Small intestine (tissue), 7 donors: ENCODE measurements at regions not wholly inside any gene's neighbourhood (a gene's known extent, or its start where the extent isn't known, plus 50 kb on each side); places are given as distances from the start of the nearest gene placed in this dataset.

Experiments
- DNase-seq, 2 donors: peaks; one replicate each; pipeline versions ENCODE4 v3.0.0 to v3.0.0-alpha.2; 2013
- FAIRE-seq: peaks from 2 replicates; lab custom pipeline; 2012; peaks lifted over from hg19 to GRCh38; lab: Jason Lieb, UNC
- H3K27ac ChIP-seq, 3 donors: one replicate each; pipeline ENCODE4 v1.5.1; 2013; ENCODE audit warnings: low read length in 2 of 3, mild to moderate bottlenecking in 2 of 3, control low read depth in 1 of 3, inconsistent platforms in 1 of 3, low read depth in 1 of 3, moderate library complexity in 1 of 3
- H3K27me3 ChIP-seq, 3 donors: one replicate each; pipeline ENCODE4 v1.6.1; 2013; ENCODE audit warnings: low read length in 3 of 3, inconsistent platforms in 1 of 3; ENCODE audit not compliant: control insufficient read depth in 3 of 3, insufficient read depth in 3 of 3
- H3K36me3 ChIP-seq, 3 donors: one replicate each; pipeline ENCODE4 v1.6.1; 2013; ENCODE audit warnings: low read length in 3 of 3, inconsistent platforms in 1 of 3, low read depth in 1 of 3, mild to moderate bottlenecking in 1 of 3, moderate library complexity in 1 of 3; ENCODE audit not compliant: control insufficient read depth in 3 of 3, insufficient read depth in 2 of 3
- H3K4me1 ChIP-seq, 3 donors: one replicate each; pipeline ENCODE4 v1.6.1; 2013; ENCODE audit warnings: low read length in 2 of 3, inconsistent platforms in 1 of 3, low read depth in 1 of 3, mild to moderate bottlenecking in 1 of 3, moderate library complexity in 1 of 3; ENCODE audit not compliant: control insufficient read depth in 3 of 3, insufficient read depth in 2 of 3
- H3K4me3 ChIP-seq, 3 donors: one replicate each; pipeline ENCODE4 v1.5.1; 2013; ENCODE audit warnings: low read length in 3 of 3, control low read depth in 1 of 3, inconsistent platforms in 1 of 3, low read depth in 1 of 3, mild to moderate bottlenecking in 1 of 3, moderate library complexity in 1 of 3
- H3K9me3 ChIP-seq, 2 donors: one replicate each; pipeline ENCODE4 v1.6.1; 2013; ENCODE audit warnings: low read depth in 1 of 2, low read length in 1 of 2; ENCODE audit not compliant: control insufficient read depth in 2 of 2, insufficient read depth in 1 of 2
- WGBS, 3 donors: extraction: QIAGEN DNeasy Blood & Tissue Kit; methylation state at CpG; one replicate each; pipeline ENCODE4 v1.1.7; 2013; 5-methylcytosine and 5-hydroxymethylcytosine counted together
- donor health status: healthy with polysubstance abuse.
- donor health status: control.
- donor health status: control.
- donor health status: Bipolar disorder and iron deficiency.
- donor health status: healthy.

- no peak for FAIRE-seq
- no peak for DNase-seq
- Histone ChIP-seq H3K9me3 (peaks cover 0 to 7% of the 10 kb centered on the region in 2 donors), H3K4me3 (no peak overlapping the region), H3K27ac (no peak overlapping the region), H3K4me1 (no peaks in the 10 kb centered on the region), H3K36me3 (no peaks in the 10 kb centered on the region), H3K27me3 (no peaks in the 10 kb centered on the region)
- WGBS, 3 donors = 59 to 63% (median 61%) methylated on average over 1 of the region's 1 CpG
These were observed 107.5 kb downstream of the TMEM170B start for GRCh38 chr6:11645016-11645415.

GRCh38 chr6:11648436-11648775 lies 110.9 kb downstream of the TMEM170B start:
- Histone ChIP-seq H3K27ac (no peak overlapping the region), H3K9me3 (peaks cover 0 to 7% of the 10 kb centered on the region in 2 donors), H3K27me3 (no peaks in the 10 kb centered on the region), H3K4me3 (no peak overlapping the region), H3K4me1 (peaks cover 0 to 4% (median 0%) of the 10 kb centered on the region in 3 donors), H3K36me3 (no peaks in the 10 kb centered on the region)
- DNase-seq = no peak
- 66 to 93% (median 68%) methylated on average over 2 of the region's 2 CpGs for WGBS, 3 donors
- FAIRE-seq = no peak

GRCh38 chr6:11648889-11649288 lies 111.3 kb downstream of the TMEM170B start:
- Histone ChIP-seq H3K9me3 (peaks cover 0 to 7% of the 10 kb centered on the region in 2 donors), H3K27ac (no peak overlapping the region), H3K4me3 (no peak overlapping the region), H3K36me3 (no peaks in the 10 kb centered on the region), H3K27me3 (no peaks in the 10 kb centered on the region), H3K4me1 (peaks cover 0 to 4% (median 0%) of the 10 kb centered on the region in 3 donors)
- no peak for DNase-seq
- 95 to 97% (median 97%) methylated on average over 19 to 20 of the region's 20 CpGs for whole genome bisulfite sequencing, 3 donors
- FAIRE-seq = no peak

DNA sequence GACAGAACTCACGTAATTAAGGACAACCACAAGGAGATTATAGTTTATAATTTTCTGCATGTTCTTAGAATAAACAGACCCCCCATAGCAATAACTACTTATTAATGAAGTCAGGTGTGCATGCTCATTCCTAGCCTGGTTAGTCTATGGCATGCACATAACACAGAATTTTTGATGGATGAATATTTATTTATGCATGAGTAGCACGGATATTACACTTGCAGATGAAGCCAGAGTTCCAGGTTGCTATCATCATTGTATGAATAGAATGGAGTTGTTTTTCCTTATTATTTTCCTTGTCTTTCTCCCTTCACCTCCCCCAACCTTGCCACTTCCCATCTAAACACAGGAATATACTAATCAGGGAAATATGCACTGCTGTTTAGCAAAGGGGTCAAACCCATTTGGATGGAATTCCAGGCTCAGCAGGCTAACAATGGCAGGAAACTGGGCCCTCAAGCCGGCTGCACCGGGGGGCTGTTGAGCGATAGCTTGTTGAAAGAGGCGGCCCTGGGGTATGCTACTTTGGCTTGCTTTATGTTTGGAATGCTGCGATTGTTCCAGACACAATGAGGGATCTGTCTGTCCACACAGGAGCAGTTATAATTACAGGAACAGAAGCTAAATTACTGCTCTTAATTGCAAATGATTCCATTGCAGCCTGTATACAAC lies 112.6 kb downstream of the TMEM170B start:
- FAIRE-seq (no peak), DNase-seq (no peak)
- Histone ChIP-seq H3K4me3 (no peak overlapping the region), H3K27me3 (no peaks in the 10 kb centered on the region), H3K36me3 (no peaks in the 10 kb centered on the region), H3K9me3 (peaks cover 0 to 7% of the 10 kb centered on the region in 2 donors), H3K4me1 (peaks cover 0 to 4% (median 0%) of the 10 kb centered on the region in 3 donors), H3K27ac (peak overlapping the region in 2 of 3 donors; percentile 16 to 71)
- 64 to 88% (median 85%) methylated on average over 7 of the region's 7 CpGs for WGBS, 3 donors

GRCh38 chr6:11650711-11651110 lies 113.2 kb downstream of the TMEM170B start:
- H3K27ac ChIP-seq = peak overlapping the region in 2 of 3 donors; percentile 16 to 71
- H3K36me3 ChIP-seq = no peaks in the 10 kb centered on the region
- H3K27me3 ChIP-seq = no peaks in the 10 kb centered on the region
- DNase-seq = no peak
- FAIRE-seq = no peak
- H3K4me1 ChIP-seq = peaks cover 0 to 4% (median 0%) of the 10 kb centered on the region in 3 donors
- H3K9me3 ChIP-seq = peaks cover 0 to 7% of the 10 kb centered on the region in 2 donors
- 70 to 87% (median 77%) methylated on average over 1 of the region's 1 CpG for WGBS, 3 donors
- no peak overlapping the region for H3K4me3 ChIP-seq

DNA sequence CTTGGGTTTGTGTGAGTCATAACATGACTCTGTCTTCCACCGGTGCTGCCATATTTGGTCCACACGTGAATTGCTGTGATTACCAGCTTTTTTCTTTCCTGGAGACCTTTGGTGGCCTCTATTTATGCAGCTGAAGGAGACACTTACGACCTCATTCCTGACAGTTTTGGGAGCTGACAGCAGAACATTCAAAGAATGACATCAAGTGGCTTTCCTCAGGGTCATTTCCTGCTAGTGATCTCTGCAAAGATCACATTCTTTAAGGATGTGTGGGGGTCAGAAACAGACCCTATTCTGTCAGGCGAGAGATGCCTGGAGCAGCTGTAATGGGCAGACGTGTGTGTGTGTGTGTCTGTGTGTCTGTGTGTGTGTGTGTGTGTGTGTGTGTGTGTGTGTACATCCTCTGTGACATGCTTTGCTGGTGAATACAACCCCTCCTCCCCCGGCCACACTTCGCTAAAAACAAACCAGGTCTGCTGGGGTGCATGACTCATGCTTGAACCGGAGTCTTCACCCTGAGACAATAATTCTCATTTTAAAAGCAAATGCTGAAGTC lies 115.6 kb downstream of the TMEM170B start:
- Histone ChIP-seq H3K27ac (no peak overlapping the region), H3K36me3 (no peaks in the 10 kb centered on the region), H3K27me3 (no peaks in the 10 kb centered on the region), H3K9me3 (peaks cover 0 to 7% of the 10 kb centered on the region in 2 donors), H3K4me3 (no peak overlapping the region), H3K4me1 (peaks cover 0 to 9% (median 0%) of the 10 kb centered on the region in 3 donors)
- no peak for FAIRE-seq
- 42 to 51% (median 46%) methylated on average over 8 of the region's 8 CpGs for WGBS, 3 donors
- DNase-seq = no peak

DNA sequence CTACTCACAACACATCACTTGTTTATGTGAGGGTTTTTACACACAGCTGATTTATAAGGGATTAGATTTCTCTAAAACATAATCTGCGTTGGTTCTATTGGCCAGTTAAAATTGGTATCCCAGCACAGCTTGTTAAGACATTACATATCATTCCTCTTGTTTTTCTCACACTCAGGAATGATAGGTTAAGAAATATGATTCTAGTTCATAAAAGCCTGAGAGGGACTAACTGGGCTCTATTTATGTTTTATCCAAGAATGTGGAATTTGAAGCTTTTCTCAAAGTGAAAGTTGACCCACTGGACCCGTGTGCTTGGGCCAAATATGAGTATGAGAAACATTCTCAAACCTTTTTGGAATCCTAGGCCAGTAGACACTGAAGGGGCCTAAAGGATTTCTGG lies 117.3 kb downstream of the TMEM170B start:
- no peak for FAIRE-seq
- H3K27ac ChIP-seq = no peak overlapping the region
- H3K4me1 ChIP-seq = peaks cover 0 to 9% (median 0%) of the 10 kb centered on the region in 3 donors
- no peaks in the 10 kb centered on the region for H3K36me3 ChIP-seq
- no peaks in the 10 kb centered on the region for H3K27me3 ChIP-seq
- no peak overlapping the region for H3K4me3 ChIP-seq
- DNase-seq = no peak
- WGBS, 3 donors = 60 to 69% (median 65%) methylated on average over 2 of the region's 2 CpGs
- H3K9me3 ChIP-seq = no peaks in the 10 kb centered on the region

DNA sequence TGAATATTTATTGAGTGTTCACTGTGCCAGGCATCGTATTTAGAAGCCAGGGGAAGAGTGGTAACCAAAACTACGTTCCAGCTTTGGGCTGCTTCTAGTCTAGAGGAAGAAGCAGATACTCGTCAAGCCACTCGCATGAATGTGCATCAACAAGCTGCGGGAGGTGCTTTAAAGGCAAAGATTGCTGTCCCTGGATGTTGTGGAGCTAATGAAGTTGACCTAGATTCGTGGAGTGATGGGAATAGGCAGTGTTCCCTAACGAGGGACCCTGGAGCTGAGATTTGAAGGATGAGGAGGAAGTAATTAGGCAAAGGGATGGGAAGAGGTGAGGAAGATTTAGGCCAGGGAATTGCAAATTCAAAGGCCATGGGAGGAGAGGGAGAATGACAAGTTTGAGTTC lies 118.9 kb downstream of the TMEM170B start:
- Histone ChIP-seq H3K4me1 (peaks cover 0 to 5% (median 0%) of the 10 kb centered on the region in 3 donors), H3K36me3 (no peaks in the 10 kb centered on the region), H3K9me3 (no peaks in the 10 kb centered on the region), H3K27me3 (no peaks in the 10 kb centered on the region), H3K4me3 (no peak overlapping the region), H3K27ac (no peak overlapping the region)
- whole genome bisulfite sequencing, 3 donors = 80 to 87% (median 84%) methylated on average over 7 of the region's 7 CpGs
- DNase-seq (no peak), FAIRE-seq (no peak)
